Esophagus muscularis mucosa (tissue), 4 donors: ENCODE measurements at regions not wholly inside any gene's neighbourhood (a gene's known extent, or its start where the extent isn't known, plus 50 kb on each side); places are given as distances from the start of the nearest gene placed in this dataset.
"Not testable (repeated sequence)": the region's sequence is repeated elsewhere in the genome, so short reads cannot be mapped to it uniquely, and the experiment has no call there.

ENCODE experiments used
- DNase-seq: peaks from one replicate; pipeline ENCODE4 v3.0.0-alpha.2; 2017; ENCODE audit errors: extremely low spot score
- H3K27ac ChIP-seq, 4 donors: fragments of 200-600 bp; sonication (generic); replicated peaks in 1 of 4; 1 replicate in 3 of 4; 2 replicates in 1 of 4; pipeline ENCODE4 v1.5.1; 2016 to 2019; ENCODE audit warnings: mild to moderate bottlenecking in 1 of 4
- H3K27me3 ChIP-seq, 4 donors: fragments of 200-600 bp; sonication (generic); one replicate each; pipeline versions ENCODE4 v1.5.1 to v1.6.0; 2016 to 2019
- H3K36me3 ChIP-seq, 4 donors: fragments of 200-600 bp; sonication (generic); one replicate each; pipeline ENCODE4 v1.5.1; 2016 to 2019
- H3K4me1 ChIP-seq, 4 donors: fragments of 200-600 bp; sonication (generic); one replicate each; pipeline ENCODE4 v1.5.1; 2016 to 2019
- H3K4me3 ChIP-seq, 4 donors: fragments of 200-600 bp; sonication (generic); 1 replicate in 2 of 4; 2 replicates in 2 of 4; pipeline ENCODE4 v1.5.1; 2016 to 2019; ENCODE audit warnings: mild to moderate bottlenecking in 4 of 4, moderate library complexity in 1 of 4
- H3K9me3 ChIP-seq, 4 donors: fragments of 200-600 bp; sonication (generic); 1 replicate in 3 of 4; 2 replicates in 1 of 4; pipeline ENCODE4 v1.5.1; 2016 to 2019
- CTCF ChIP-seq, 3 experiments: fragments of 200-600 bp in 2 of 3; fragments of 450-650 bp in 1 of 3; sonication (generic) in 2 of 3; IDR thresholded peaks; one replicate each; pipeline ENCODE4 v1.5.1; 2017 to 2019; ENCODE audit warnings: antibody characterized with exemption in 3 of 3, mild to moderate bottlenecking in 2 of 3, moderate library complexity in 1 of 3
- EP300 ChIP-seq: sonication (generic); formaldehyde crosslinking; IDR thresholded peaks from one replicate; pipeline ENCODE4 v1.6.1; 2017; ENCODE audit warnings: antibody characterized with exemption
- POLR2A ChIP-seq: fragments of 450-650 bp; IDR thresholded peaks from one replicate; pipeline ENCODE4 v1.6.1; 2017; ENCODE audit warnings: antibody characterized with exemption, moderate library complexity, mild to moderate bottlenecking, low read depth
- POLR2AphosphoS5 ChIP-seq, 2 donors: sonication (generic); formaldehyde crosslinking; IDR thresholded peaks; one replicate each; pipeline ENCODE4 v1.6.1; 2017; ENCODE audit warnings: antibody characterized with exemption in 2 of 2
- WGBS: methylation state at CpG from one replicate; pipeline ENCODE4 v1.1.5; 2018; 5-methylcytosine and 5-hydroxymethylcytosine counted together
- intact Hi-C: fragments of 100-400 bp; cut with DNase I; formaldehyde crosslinking; loops from one replicate; pipeline ENCODE4 v1.15.1; 2023

- H3K4me1 ChIP-seq = no peaks in the 10 kb centered on the region
- H3K36me3 ChIP-seq = no peaks in the 10 kb centered on the region
- H3K27ac ChIP-seq = no peak overlapping the region
- no peaks in the 10 kb centered on the region for H3K9me3 ChIP-seq
- no peak overlapping the region for H3K4me3 ChIP-seq
- DNase-seq = no peak
- peaks cover 0 to 45% (median 0%) of the 10 kb centered on the region in 4 donors for H3K27me3 ChIP-seq
- 60% methylated on average over 4 of the region's 4 CpGs for WGBS
- intact Hi-C loops = no loop called here
- TF ChIP-seq EP300 (no peak), POLR2A (no peak), CTCF (IDR thresholded peaks at IDR 0.05) (no peak), POLR2AphosphoS5 (IDR thresholded peaks at IDR 0.05) (no peak)
Measured at GRCh38 chr12:115870021-115870420, 407.5 kb downstream of the MED13L start.

GRCh38 chr12:115869604-115870003 lies 407.9 kb downstream of the MED13L start:
- WGBS = 86% methylated on average over 5 of the region's 5 CpGs
- Histone ChIP-seq H3K9me3 (no peaks in the 10 kb centered on the region), H3K27me3 (peaks cover 0 to 45% (median 0%) of the 10 kb centered on the region in 4 donors), H3K36me3 (no peaks in the 10 kb centered on the region), H3K4me1 (no peaks in the 10 kb centered on the region), H3K4me3 (no peak overlapping the region), H3K27ac (no peak overlapping the region)
- no peak for DNase-seq
- TF ChIP-seq POLR2A (no peak), POLR2AphosphoS5 (IDR thresholded peaks at IDR 0.05) (no peak), CTCF (IDR thresholded peaks at IDR 0.05) (no peak), EP300 (no peak)
- intact Hi-C loops = no loop called here

- 76% methylated on average over 6 of the region's 6 CpGs for WGBS
- intact Hi-C loops = no loop called here
- H3K4me1 ChIP-seq = no peaks in the 10 kb centered on the region
Measured at GRCh38 chr12:115868624-115869023, 408.9 kb downstream of the MED13L start.

GRCh38 chr12:115867854-115868253 lies 409.6 kb downstream of the MED13L start:
- Histone ChIP-seq H3K4me1 (no peaks in the 10 kb centered on the region), H3K9me3 (no peaks in the 10 kb centered on the region), H3K4me3 (no peak overlapping the region), H3K27ac (no peak overlapping the region), H3K36me3 (no peaks in the 10 kb centered on the region), H3K27me3 (peaks cover 0 to 42% (median 0%) of the 10 kb centered on the region in 4 donors)
- WGBS = 84% methylated on average over 4 of the region's 4 CpGs
- no peak for TF ChIP-seq EP300
- TF ChIP-seq POLR2A = no peak
- TF ChIP-seq POLR2AphosphoS5 (IDR thresholded peaks at IDR 0.05) = no peak
- TF ChIP-seq CTCF (IDR thresholded peaks at IDR 0.05) = no peak
- DNase-seq = no peak
- intact Hi-C loops = no loop called here

More at GRCh38 chr12:115868624-115869023, 408.9 kb downstream of the MED13L start:
- no peak overlapping the region for H3K4me3 ChIP-seq
- H3K36me3 ChIP-seq = no peaks in the 10 kb centered on the region
- peaks cover 0 to 42% (median 0%) of the 10 kb centered on the region in 4 donors for H3K27me3 ChIP-seq
- no peak overlapping the region for H3K27ac ChIP-seq
- no peak for TF ChIP-seq CTCF (IDR thresholded peaks at IDR 0.05)
- TF ChIP-seq POLR2AphosphoS5 (IDR thresholded peaks at IDR 0.05) = no peak
- no peak for TF ChIP-seq EP300
- no peak for DNase-seq
- no peaks in the 10 kb centered on the region for H3K9me3 ChIP-seq

GRCh38 chr12:115866909-115867525 lies 410.5 kb downstream of the MED13L start:
- WGBS = 71% methylated on average over 6 of the region's 6 CpGs
- Histone ChIP-seq H3K4me3 (no peak overlapping the region), H3K4me1 (no peaks in the 10 kb centered on the region), H3K27me3 (peaks cover 0 to 44% (median 0%) of the 10 kb centered on the region in 4 donors), H3K27ac (no peak overlapping the region), H3K9me3 (no peaks in the 10 kb centered on the region), H3K36me3 (no peaks in the 10 kb centered on the region)
- no peak for TF ChIP-seq POLR2AphosphoS5 (IDR thresholded peaks at IDR 0.05)
- no peak for TF ChIP-seq CTCF (IDR thresholded peaks at IDR 0.05)
- TF ChIP-seq EP300 = no peak
- TF ChIP-seq POLR2A = no peak
- no peak for DNase-seq
- intact Hi-C loops = no loop called here

- WGBS = 87% methylated on average over 3 of the region's 3 CpGs
- H3K4me3 ChIP-seq, H3K9me3 ChIP-seq, H3K27ac ChIP-seq, DNase-seq, H3K36me3 ChIP-seq, intact Hi-C loops, H3K4me1 ChIP-seq: not testable (repeated sequence)
- H3K27me3 ChIP-seq = peaks cover 0 to 37% (median 0%) of the 10 kb centered on the region in 4 donors
Measured at GRCh38 chr12:115866281-115866680, 411.2 kb downstream of the MED13L start.
